NT2/D1 (cell line): ENCODE measurements at regions not wholly inside any gene's neighbourhood (a gene's known extent, or its start where the extent isn't known, plus 50 kb on each side); places are given as distances from the start of the nearest gene placed in this dataset.

Source experiments
- YY1 ChIP-seq: IDR thresholded peaks from 2 replicates; pipeline ENCODE4 v1.6.1; 2011; ENCODE audit not compliant: insufficient read length, insufficient read depth
- ZNF274 ChIP-seq: IDR thresholded peaks from 2 replicates; pipeline ENCODE4 v1.6.1; 2011; ENCODE audit warnings: mild to moderate bottlenecking, low read depth, low read length

GRCh38 chr17:71080937-71081336, 911.6 kb downstream of the KCNJ2 start:
- TF ChIP-seq YY1 (no peak), ZNF274 (no peak)
